HepG2 (cell line): ENCODE measurements at regions not wholly inside any gene's neighbourhood (a gene's known extent, or its start where the extent isn't known, plus 50 kb on each side); places are given as distances from the start of the nearest gene placed in this dataset.
"Not testable (repeated sequence)": the region's sequence is repeated elsewhere in the genome, so short reads cannot be mapped to it uniquely, and the experiment has no call there.

Experiments used
- CHD2 ChIP-seq: IDR thresholded peaks from 2 replicates; pipeline ENCODE4 v1.6.1; 2011; ENCODE audit warnings: low read depth, low read length, improper control_type of control experiment
- HNRNPL ChIP-seq: fragments of 200-400 bp; formaldehyde crosslinking; IDR thresholded peaks from 2 replicates; pipeline ENCODE4 v1.6.1; 2017; ENCODE audit warnings: mild to moderate bottlenecking, low read depth, low read length
- JUN ChIP-seq: sonication (generic); formaldehyde crosslinking; IDR thresholded peaks from 2 replicates; pipeline ENCODE4 v1.4.0; 2020; ENCODE audit warnings: mild to moderate bottlenecking, missing genetic modification reagents
- NR2F2 ChIP-seq: IDR thresholded peaks from 2 replicates; pipeline ENCODE4 v1.6.1; 2012; ENCODE audit warnings: low read depth, inconsistent platforms, borderline replicate concordance
- TAF1 ChIP-seq: sonication (generic); formaldehyde crosslinking; IDR thresholded peaks from 2 replicates; pipeline ENCODE4 v1.4.0; 2020; ENCODE audit warnings: missing genetic modification reagents
- ZNF7 ChIP-seq: IDR thresholded peaks from 2 replicates; pipeline ENCODE4 v1.6.1; 2016; ENCODE audit warnings: missing biosample characterization, missing genetic modification reagents
- ZSCAN20 ChIP-seq: sonication (generic); formaldehyde crosslinking; IDR thresholded peaks from 2 replicates; pipeline ENCODE4 v1.4.0; 2020; ENCODE audit warnings: missing genetic modification reagents, mild to moderate bottlenecking, borderline replicate concordance
- TF ChIP-seq, protein P1 (sequence below): sonication (generic); formaldehyde crosslinking; IDR thresholded peaks from 2 replicates; pipeline ENCODE4 v1.5.1; 2020; ENCODE audit warnings: mild to moderate bottlenecking, missing genetic modification reagents, moderate library complexity
- TF ChIP-seq, protein P2 (sequence below): sonication (generic); formaldehyde crosslinking; IDR thresholded peaks from 2 replicates; pipeline ENCODE4 v1.9.0; 2021; ENCODE audit warnings: mild to moderate bottlenecking, missing genetic modification reagents
- TF ChIP-seq, protein P3 (sequence below), 2 experiments: fragments of 450-650 bp in 1 of 2; sonication (generic) in 1 of 2; formaldehyde crosslinking; IDR thresholded peaks; 2 replicates each; pipeline versions ENCODE4 v1.5.0 to v1.8.0; 2020 to 2022; ENCODE audit warnings: mild to moderate bottlenecking in 1 of 2, missing genetic modification reagents in 1 of 2

DNA sequence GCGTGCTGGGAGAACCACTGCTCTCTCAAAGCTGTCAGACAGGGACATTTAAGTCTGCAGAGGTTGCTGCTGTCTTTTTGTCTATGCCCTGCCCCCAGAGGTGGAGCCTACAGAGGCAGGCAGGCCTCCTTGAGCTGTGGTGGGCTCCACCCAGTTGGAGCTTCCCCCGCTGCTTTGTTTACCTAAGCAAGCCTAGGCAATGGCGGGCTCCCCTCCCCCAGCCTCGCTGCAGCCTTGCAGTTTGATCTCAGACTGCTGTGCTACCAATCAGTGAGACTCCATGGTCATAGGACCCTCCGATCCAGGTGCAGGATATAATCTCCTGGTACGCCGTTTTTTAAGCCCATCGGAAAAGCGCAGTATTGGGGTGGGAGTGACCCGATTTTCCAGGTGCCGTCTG, 110.4 kb upstream of the SPRED1 start:
- not testable (repeated sequence) for TF ChIP-seq TAF1 (CRISPR knock-in tag); CHD2; HNRNPL; ZSCAN20; JUN; ZNF7 (CRISPR knock-in tag); NR2F2
- TF ChIP-seq, protein P1, sequence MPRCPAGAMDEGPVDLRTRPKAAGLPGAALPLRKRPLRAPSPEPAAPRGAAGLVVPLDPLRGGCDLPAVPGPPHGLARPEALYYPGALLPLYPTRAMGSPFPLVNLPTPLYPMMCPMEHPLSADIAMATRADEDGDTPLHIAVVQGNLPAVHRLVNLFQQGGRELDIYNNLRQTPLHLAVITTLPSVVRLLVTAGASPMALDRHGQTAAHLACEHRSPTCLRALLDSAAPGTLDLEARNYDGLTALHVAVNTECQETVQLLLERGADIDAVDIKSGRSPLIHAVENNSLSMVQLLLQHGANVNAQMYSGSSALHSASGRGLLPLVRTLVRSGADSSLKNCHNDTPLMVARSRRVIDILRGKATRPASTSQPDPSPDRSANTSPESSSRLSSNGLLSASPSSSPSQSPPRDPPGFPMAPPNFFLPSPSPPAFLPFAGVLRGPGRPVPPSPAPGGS, result not testable (repeated sequence)
- TF ChIP-seq, protein P2, sequence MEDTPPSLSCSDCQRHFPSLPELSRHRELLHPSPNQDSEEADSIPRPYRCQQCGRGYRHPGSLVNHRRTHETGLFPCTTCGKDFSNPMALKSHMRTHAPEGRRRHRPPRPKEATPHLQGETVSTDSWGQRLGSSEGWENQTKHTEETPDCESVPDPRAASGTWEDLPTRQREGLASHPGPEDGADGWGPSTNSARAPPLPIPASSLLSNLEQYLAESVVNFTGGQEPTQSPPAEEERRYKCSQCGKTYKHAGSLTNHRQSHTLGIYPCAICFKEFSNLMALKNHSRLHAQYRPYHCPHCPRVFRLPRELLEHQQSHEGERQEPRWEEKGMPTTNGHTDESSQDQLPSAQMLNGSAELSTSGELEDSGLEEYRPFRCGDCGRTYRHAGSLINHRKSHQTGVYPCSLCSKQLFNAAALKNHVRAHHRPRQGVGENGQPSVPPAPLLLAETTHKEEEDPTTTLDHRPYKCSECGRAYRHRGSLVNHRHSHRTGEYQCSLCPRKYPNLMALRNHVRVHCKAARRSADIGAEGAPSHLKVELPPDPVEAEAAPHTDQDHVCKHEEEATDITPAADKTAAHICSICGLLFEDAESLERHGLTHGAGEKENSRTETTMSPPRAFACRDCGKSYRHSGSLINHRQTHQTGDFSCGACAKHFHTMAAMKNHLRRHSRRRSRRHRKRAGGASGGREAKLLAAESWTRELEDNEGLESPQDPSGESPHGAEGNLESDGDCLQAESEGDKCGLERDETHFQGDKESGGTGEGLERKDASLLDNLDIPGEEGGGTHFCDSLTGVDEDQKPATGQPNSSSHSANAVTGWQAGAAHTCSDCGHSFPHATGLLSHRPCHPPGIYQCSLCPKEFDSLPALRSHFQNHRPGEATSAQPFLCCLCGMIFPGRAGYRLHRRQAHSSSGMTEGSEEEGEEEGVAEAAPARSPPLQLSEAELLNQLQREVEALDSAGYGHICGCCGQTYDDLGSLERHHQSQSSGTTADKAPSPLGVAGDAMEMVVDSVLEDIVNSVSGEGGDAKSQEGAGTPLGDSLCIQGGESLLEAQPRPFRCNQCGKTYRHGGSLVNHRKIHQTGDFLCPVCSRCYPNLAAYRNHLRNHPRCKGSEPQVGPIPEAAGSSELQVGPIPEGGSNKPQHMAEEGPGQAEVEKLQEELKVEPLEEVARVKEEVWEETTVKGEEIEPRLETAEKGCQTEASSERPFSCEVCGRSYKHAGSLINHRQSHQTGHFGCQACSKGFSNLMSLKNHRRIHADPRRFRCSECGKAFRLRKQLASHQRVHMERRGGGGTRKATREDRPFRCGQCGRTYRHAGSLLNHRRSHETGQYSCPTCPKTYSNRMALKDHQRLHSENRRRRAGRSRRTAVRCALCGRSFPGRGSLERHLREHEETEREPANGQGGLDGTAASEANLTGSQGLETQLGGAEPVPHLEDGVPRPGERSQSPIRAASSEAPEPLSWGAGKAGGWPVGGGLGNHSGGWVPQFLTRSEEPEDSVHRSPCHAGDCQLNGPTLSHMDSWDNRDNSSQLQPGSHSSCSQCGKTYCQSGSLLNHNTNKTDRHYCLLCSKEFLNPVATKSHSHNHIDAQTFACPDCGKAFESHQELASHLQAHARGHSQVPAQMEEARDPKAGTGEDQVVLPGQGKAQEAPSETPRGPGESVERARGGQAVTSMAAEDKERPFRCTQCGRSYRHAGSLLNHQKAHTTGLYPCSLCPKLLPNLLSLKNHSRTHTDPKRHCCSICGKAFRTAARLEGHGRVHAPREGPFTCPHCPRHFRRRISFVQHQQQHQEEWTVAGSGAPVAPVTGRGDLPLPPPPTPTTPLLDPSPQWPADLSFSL (CRISPR knock-in tag), result not testable (repeated sequence)
- TF ChIP-seq, protein P3, sequence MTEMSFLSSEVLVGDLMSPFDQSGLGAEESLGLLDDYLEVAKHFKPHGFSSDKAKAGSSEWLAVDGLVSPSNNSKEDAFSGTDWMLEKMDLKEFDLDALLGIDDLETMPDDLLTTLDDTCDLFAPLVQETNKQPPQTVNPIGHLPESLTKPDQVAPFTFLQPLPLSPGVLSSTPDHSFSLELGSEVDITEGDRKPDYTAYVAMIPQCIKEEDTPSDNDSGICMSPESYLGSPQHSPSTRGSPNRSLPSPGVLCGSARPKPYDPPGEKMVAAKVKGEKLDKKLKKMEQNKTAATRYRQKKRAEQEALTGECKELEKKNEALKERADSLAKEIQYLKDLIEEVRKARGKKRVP (CRISPR knock-in tag; IDR thresholded peaks at IDR 0.05), result not testable (repeated sequence)
